B cell (primary cell): ENCODE measurements at regions not wholly inside any gene's neighbourhood (a gene's known extent, or its start where the extent isn't known, plus 50 kb on each side); places are given as distances from the start of the nearest gene placed in this dataset.

Experiments
- ATAC-seq: fragments of 200-7000 bp; cut with Tn5 transposase; one replicate; pipeline ENCODE4 v1.10.0; 2021; ENCODE audit warnings: low read depth, mild to moderate bottlenecking, moderate number of reproducible peaks, moderate library complexity
- CTCF ChIA-PET: fragments of 350-600 bp; sonication (Branson Sonifier 250); formaldehyde crosslinking; loops from one replicate; lab custom pipeline; 2021; ENCODE audit warnings: antibody characterized with exemption, inconsistent platforms; lab: Charles Lee
- POLR2A ChIA-PET: fragments of 350-600 bp; sonication (Branson Sonifier 250); formaldehyde crosslinking; loops from one replicate; lab custom pipeline; 2021; ENCODE audit warnings: antibody characterized with exemption; lab: Charles Lee
- DNase-seq: peaks from one replicate; pipeline ENCODE4 v3.0.0; 2013
- H2AFZ ChIP-seq: 2 replicates; pipeline ENCODE4 v1.6.1; 2012; ENCODE audit warnings: mild to moderate bottlenecking, low read depth, low read length; ENCODE audit not compliant: insufficient read depth, poor library complexity, severe bottlenecking
- H3K27ac ChIP-seq, 2 donors: 1 replicate in 1 of 2; 2 replicates in 1 of 2; pipeline ENCODE4 v1.5.1; 2012 to 2013; ENCODE audit warnings: low read length in 2 of 2, mild to moderate bottlenecking in 2 of 2, moderate library complexity in 1 of 2
- H3K27me3 ChIP-seq, 4 experiments: fragments of 200-600 bp in 1 of 4; sonication (generic) in 1 of 4; replicated peaks in 1 of 4; 1 replicate in 2 of 4; 2 replicates in 2 of 4; pipeline versions ENCODE4 v1.6.1 to v1.7.0; 2013 to 2016; ENCODE audit warnings: low read length in 3 of 4, mild to moderate bottlenecking in 2 of 4, mixed read lengths in 1 of 4, moderate library complexity in 1 of 4; ENCODE audit not compliant: insufficient read depth in 4 of 4, control insufficient read depth in 3 of 4; ENCODE audit errors: control extremely low read depth in 1 of 4
- H3K36me3 ChIP-seq, 2 experiments: replicated peaks in 1 of 2; 1 replicate in 1 of 2; 2 replicates in 1 of 2; pipeline versions ENCODE4 v1.6.1 to v1.7.1; 2013; ENCODE audit warnings: low read length in 1 of 2; ENCODE audit not compliant: insufficient read depth in 2 of 2, control insufficient read depth in 1 of 2; ENCODE audit errors: control extremely low read depth in 1 of 2, extremely low read depth in 1 of 2
- H3K4me1 ChIP-seq, 2 donors: fragments of 200-600 bp in 1 of 2; sonication (generic) in 1 of 2; 1 replicate in 1 of 2; 2 replicates in 1 of 2; pipeline versions ENCODE4 v1.5.1 to v1.6.1; 2013 to 2017; ENCODE audit warnings: low read length in 2 of 2; ENCODE audit not compliant: control insufficient read depth in 2 of 2, insufficient read depth in 2 of 2
- H3K4me2 ChIP-seq: replicated peaks from 2 replicates; pipeline ENCODE3; 2012; ENCODE audit warnings: mild to moderate bottlenecking, low read depth, low read length; ENCODE audit not compliant: poor library complexity, severe bottlenecking
- H3K4me3 ChIP-seq, 5 experiments: fragments of 200-600 bp in 1 of 5; sonication (generic) in 1 of 5; 1 replicate in 3 of 5; 2 replicates in 2 of 5; pipeline versions ENCODE4 v1.5.1 to v1.7.0; 2011 to 2016; ENCODE audit warnings: low read length in 4 of 5, mild to moderate bottlenecking in 4 of 5, low read depth in 2 of 5, control low read depth in 1 of 5, moderate library complexity in 1 of 5; ENCODE audit not compliant: insufficient read depth in 1 of 5; ENCODE audit errors: control extremely low read depth in 1 of 5, extremely low read depth in 1 of 5
- H3K79me2 ChIP-seq: fragments of 200-600 bp; sonication (generic); one replicate; pipeline ENCODE4 v1.6.0; 2016; ENCODE audit warnings: low read length; ENCODE audit not compliant: control insufficient read depth, insufficient read depth
- H3K9ac ChIP-seq: fragments of 200-600 bp; sonication (generic); 2 replicates; pipeline ENCODE4 v1.6.1; 2017; ENCODE audit warnings: mild to moderate bottlenecking, low read length, moderate library complexity
- H3K9me3 ChIP-seq, 3 donors: one replicate each; pipeline versions ENCODE4 v1.6.1 to v1.7.1; 2013; ENCODE audit warnings: low read length in 2 of 3; ENCODE audit not compliant: control insufficient read depth in 2 of 3, insufficient read depth in 1 of 3; ENCODE audit errors: control extremely low read depth in 1 of 3
- H4K20me1 ChIP-seq: 2 replicates; pipeline ENCODE4 v1.6.0; 2012; ENCODE audit warnings: mild to moderate bottlenecking, low read length; ENCODE audit not compliant: insufficient read depth, control insufficient read depth, poor library complexity, severe bottlenecking
- H3K27ac Mint-ChIP-seq: one replicate; pipeline ENCODE4 v1.8.0; 2021; ENCODE audit warnings: mixed read lengths
- H3K27me3 Mint-ChIP-seq: one replicate; pipeline ENCODE4 v1.8.0; 2021; ENCODE audit warnings: mixed read lengths
- H3K4me1 Mint-ChIP-seq: one replicate; pipeline ENCODE4 v1.8.0; 2021; ENCODE audit warnings: mixed read lengths
- H3K4me3 Mint-ChIP-seq: one replicate; pipeline ENCODE4 v1.8.0; 2021; ENCODE audit warnings: mixed read lengths
- H3K9me3 Mint-ChIP-seq: one replicate; pipeline ENCODE4 v1.8.0; 2022; ENCODE audit warnings: mixed read lengths; ENCODE audit not compliant: insufficient read depth
- EZH2 ChIP-seq: IDR thresholded peaks from 2 replicates; pipeline ENCODE4 v1.6.1; 2012; ENCODE audit warnings: borderline replicate concordance, low read depth, mild to moderate bottlenecking, moderate library complexity, low read length; ENCODE audit not compliant: insufficient read depth, poor library complexity, severe bottlenecking
- WGBS: methylation state at CpG from one replicate; pipeline ENCODE4 v1.1.5; 2013; ENCODE audit warnings: missing lambda C conversion rate; ENCODE audit not compliant: insufficient coverage; 5-methylcytosine and 5-hydroxymethylcytosine counted together
- intact Hi-C: fragments of 100-400 bp; cut with micrococcal nuclease; formaldehyde crosslinking; loops from one replicate; pipeline ENCODE4 v1.10.0; 2022
- TF ChIP-seq, protein P1 (sequence below): fragments of 200-600 bp; IDR thresholded peaks from one replicate; pipeline ENCODE4 v1.8.0; 2022; ENCODE audit warnings: antibody characterized with exemption, mild to moderate bottlenecking

DNA sequence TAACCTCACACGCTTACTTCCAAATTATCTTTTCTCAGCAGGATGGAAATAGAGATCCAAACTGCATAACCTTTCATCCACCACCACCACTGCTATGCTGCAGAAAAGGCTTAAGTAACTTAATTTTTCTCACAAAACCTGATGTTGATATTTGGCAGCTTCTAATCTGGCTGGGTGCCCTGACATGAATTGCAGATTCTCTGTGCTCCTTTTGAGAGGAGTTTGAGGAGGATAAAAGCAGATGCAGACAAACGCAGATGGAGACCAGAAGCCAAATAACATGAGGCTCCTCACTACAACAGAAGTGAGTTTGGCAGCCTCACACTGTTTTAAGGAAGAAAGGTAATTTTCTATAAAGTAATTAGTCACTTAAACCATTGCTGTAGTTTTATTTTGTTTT is 646.2 kb upstream of the ATXN8OS start:
- ChIA-PET POLR2A (no interaction called here), CTCF (no interaction called here)
- Mint-ChIP-seq H3K27me3 (no peaks in the 10 kb centered on the region), H3K4me3 (no peak overlapping the region), H3K9me3 (peaks cover 2% of the 10 kb centered on the region), H3K27ac (no peak overlapping the region), H3K4me1 (no peaks in the 10 kb centered on the region)
- Histone ChIP-seq H3K4me1 (no peaks in the 10 kb centered on the region), H3K27ac (no peak overlapping the region), H3K4me3 (no peak overlapping the region), H3K79me2 (no peaks in the 10 kb centered on the region), H3K9me3 (no peaks in the 10 kb centered on the region), H4K20me1 (no peaks in the 10 kb centered on the region), H2AFZ (no peak overlapping the region), H3K27me3 (no peaks in the 10 kb centered on the region), H3K4me2 (no peak overlapping the region), H3K36me3 (no peaks in the 10 kb centered on the region), H3K9ac (no peak overlapping the region)
- DNase-seq: no peak
- WGBS: 100% methylated on average over 1 of the region's 2 CpGs
- ATAC-seq: no peak
- TF ChIP-seq, protein P1, sequence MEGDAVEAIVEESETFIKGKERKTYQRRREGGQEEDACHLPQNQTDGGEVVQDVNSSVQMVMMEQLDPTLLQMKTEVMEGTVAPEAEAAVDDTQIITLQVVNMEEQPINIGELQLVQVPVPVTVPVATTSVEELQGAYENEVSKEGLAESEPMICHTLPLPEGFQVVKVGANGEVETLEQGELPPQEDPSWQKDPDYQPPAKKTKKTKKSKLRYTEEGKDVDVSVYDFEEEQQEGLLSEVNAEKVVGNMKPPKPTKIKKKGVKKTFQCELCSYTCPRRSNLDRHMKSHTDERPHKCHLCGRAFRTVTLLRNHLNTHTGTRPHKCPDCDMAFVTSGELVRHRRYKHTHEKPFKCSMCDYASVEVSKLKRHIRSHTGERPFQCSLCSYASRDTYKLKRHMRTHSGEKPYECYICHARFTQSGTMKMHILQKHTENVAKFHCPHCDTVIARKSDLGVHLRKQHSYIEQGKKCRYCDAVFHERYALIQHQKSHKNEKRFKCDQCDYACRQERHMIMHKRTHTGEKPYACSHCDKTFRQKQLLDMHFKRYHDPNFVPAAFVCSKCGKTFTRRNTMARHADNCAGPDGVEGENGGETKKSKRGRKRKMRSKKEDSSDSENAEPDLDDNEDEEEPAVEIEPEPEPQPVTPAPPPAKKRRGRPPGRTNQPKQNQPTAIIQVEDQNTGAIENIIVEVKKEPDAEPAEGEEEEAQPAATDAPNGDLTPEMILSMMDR: no peak
- no peak for TF ChIP-seq EZH2
- intact Hi-C loops: no loop called here

DNA sequence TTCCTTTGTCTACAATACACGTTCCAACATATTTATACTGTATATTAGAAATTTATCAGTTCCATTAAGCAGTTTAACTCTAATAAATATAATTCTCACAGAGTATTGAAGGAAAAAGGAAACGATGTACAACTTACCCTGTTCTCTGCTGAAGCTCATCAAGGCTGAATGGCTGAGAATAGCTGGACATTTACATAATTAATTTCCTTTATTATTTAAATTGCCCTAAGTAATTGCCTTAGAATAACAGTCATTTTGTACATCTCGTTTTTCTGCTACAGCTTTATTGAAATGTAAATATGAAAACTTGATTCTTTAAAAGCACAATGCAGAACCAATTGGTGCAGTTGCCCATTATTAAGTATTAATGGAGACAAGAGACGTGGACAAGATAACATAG is 648.3 kb upstream of the ATXN8OS start:
- H3K27me3 ChIP-seq: no peaks in the 10 kb centered on the region
- H3K4me1 ChIP-seq: no peaks in the 10 kb centered on the region
- ChIA-PET POLR2A (no interaction called here), CTCF (no interaction called here)
- ATAC-seq (no peak), DNase-seq (no peak)
- H3K4me3 ChIP-seq: no peak overlapping the region
- H3K27ac ChIP-seq: no peak overlapping the region
- Mint-ChIP-seq H3K27ac (no peak overlapping the region), H3K27me3 (no peaks in the 10 kb centered on the region), H3K4me1 (no peaks in the 10 kb centered on the region), H3K9me3 (peaks cover 6% of the 10 kb centered on the region), H3K4me3 (no peak overlapping the region)
- H2AFZ ChIP-seq: no peak overlapping the region
- no peak overlapping the region for H3K9ac ChIP-seq
- intact Hi-C loops: no loop called here
- H3K4me2 ChIP-seq: no peak overlapping the region
- WGBS: no CpG with 5 or more reads among the region's 4 CpGs
- no peaks in the 10 kb centered on the region for H3K36me3 ChIP-seq
- no peaks in the 10 kb centered on the region for H3K9me3 ChIP-seq
- no peaks in the 10 kb centered on the region for H3K79me2 ChIP-seq
- no peak for TF ChIP-seq EZH2
- TF ChIP-seq, protein P1: no peak
- no peaks in the 10 kb centered on the region for H4K20me1 ChIP-seq
